Kidney (tissue), 13 donors: ENCODE measurements at regions not wholly inside any gene's neighbourhood (a gene's known extent, or its start where the extent isn't known, plus 50 kb on each side); places are given as distances from the start of the nearest gene placed in this dataset.
A peak's percentile ranks its signal among the peaks of the same experiment; 100 is the strongest.

ENCODE experiments used
- DNase-seq, 5 donors: peaks; one replicate each; pipeline ENCODE4 v3.0.0-alpha.2; 2013 to 2020
- FAIRE-seq: peaks from 2 replicates; lab custom pipeline; 2012; peaks lifted over from hg19 to GRCh38; lab: Jason Lieb, UNC
- H3K27ac ChIP-seq, 2 donors: one replicate each; pipeline ENCODE4 v1.7.0; 2013; ENCODE audit warnings: low read depth in 2 of 2, low read length in 2 of 2, inconsistent platforms in 1 of 2
- H3K27me3 ChIP-seq: one replicate; pipeline ENCODE4 v1.7.1; 2013; ENCODE audit warnings: low read length, inconsistent platforms; ENCODE audit not compliant: control insufficient read depth, insufficient read depth
- H3K36me3 ChIP-seq, 3 donors: one replicate each; pipeline versions ENCODE4 v1.7.0 to v1.7.1; 2013; ENCODE audit warnings: low read length in 3 of 3, control low read depth in 1 of 3, inconsistent platforms in 1 of 3; ENCODE audit not compliant: insufficient read depth in 3 of 3, control insufficient read depth in 2 of 3
- H3K4me1 ChIP-seq, 3 donors: one replicate each; pipeline versions ENCODE4 v1.7.0 to v1.7.1; 2013; ENCODE audit warnings: low read length in 3 of 3, inconsistent platforms in 1 of 3, low read depth in 1 of 3; ENCODE audit not compliant: control insufficient read depth in 2 of 3, insufficient read depth in 2 of 3
- H3K4me3 ChIP-seq, 3 donors: one replicate each; pipeline versions ENCODE4 v1.7.0 to v1.8.1; 2013; ENCODE audit warnings: low read length in 3 of 3, control low read depth in 1 of 3, inconsistent platforms in 1 of 3
- H3K9ac ChIP-seq, 3 donors: one replicate each; pipeline versions ENCODE4 v1.7.0 to v1.7.1; 2013; ENCODE audit warnings: low read length in 3 of 3, control low read depth in 1 of 3, inconsistent platforms in 1 of 3
- H3K9me3 ChIP-seq, 3 donors: one replicate each; pipeline versions ENCODE4 v1.7.0 to v1.7.1; 2013; ENCODE audit warnings: low read length in 3 of 3, control low read depth in 1 of 3, inconsistent platforms in 1 of 3; ENCODE audit not compliant: control insufficient read depth in 2 of 3, insufficient read depth in 1 of 3
- CTCF ChIP-seq: IDR thresholded peaks from 3 replicates; pipeline ENCODE4 v1.5.1; 2012; ENCODE audit warnings: mild to moderate bottlenecking, moderate library complexity, borderline replicate concordance; ENCODE audit not compliant: insufficient read depth; ENCODE audit errors: extremely low read depth
- intact Hi-C: fragments of 100-400 bp; cut with DNase I; formaldehyde crosslinking; loops from one replicate; pipeline ENCODE4 v1.11.1; 2022
- donor health status: control.
- donor health status: control.
- donor health status: control.
- donor health status: control.
- donor health status: control.
- donor health status: DM: yes; HTN: yes; CAD: no.
- donor health status: Normal renal cell carcinoma (clear cell type).

DNA sequence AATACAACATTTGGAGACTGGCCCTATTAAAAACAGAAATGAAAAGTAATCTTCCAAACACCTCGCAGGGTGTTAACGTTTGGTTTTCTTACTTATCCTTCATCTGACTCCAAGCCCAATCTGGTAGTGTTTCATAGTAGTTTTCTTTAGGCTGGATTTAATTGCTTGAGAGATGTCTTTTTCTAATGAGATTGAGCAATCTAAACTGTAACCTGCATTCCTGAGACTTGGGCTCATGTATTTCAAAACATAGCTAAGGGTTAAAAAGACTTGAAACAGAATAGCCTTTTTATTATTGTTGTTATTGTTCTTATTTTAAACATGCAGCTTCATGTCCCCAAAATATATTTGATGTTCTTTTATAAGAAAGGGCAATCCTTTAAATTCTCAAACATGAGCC lies 278.9 kb downstream of the TGFB2 start:
- no peak for TF ChIP-seq CTCF
- intact Hi-C loops, result no loop called here
- Histone ChIP-seq H3K9ac (no peak overlapping the region), H3K4me3 (no peak overlapping the region), H3K4me1 (no peaks in the 10 kb centered on the region), H3K9me3 (no peaks in the 10 kb centered on the region), H3K27ac (no peak overlapping the region), H3K27me3 (no peaks in the 10 kb centered on the region), H3K36me3 (no peaks in the 10 kb centered on the region)
- FAIRE-seq, result no peak
- no peak for DNase-seq

- Histone ChIP-seq H3K9ac (no peak overlapping the region), H3K4me3 (no peak overlapping the region), H3K27ac (no peak overlapping the region), H3K36me3 (no peaks in the 10 kb centered on the region), H3K27me3 (no peaks in the 10 kb centered on the region), H3K4me1 (no peaks in the 10 kb centered on the region), H3K9me3 (no peaks in the 10 kb centered on the region)
- DNase-seq (no peak), FAIRE-seq (no peak)
- TF ChIP-seq CTCF, result no peak
- intact Hi-C loops, result no loop called here
These were observed 280.3 kb downstream of the TGFB2 start for GRCh38 chr1:218625393-218625792.

DNA sequence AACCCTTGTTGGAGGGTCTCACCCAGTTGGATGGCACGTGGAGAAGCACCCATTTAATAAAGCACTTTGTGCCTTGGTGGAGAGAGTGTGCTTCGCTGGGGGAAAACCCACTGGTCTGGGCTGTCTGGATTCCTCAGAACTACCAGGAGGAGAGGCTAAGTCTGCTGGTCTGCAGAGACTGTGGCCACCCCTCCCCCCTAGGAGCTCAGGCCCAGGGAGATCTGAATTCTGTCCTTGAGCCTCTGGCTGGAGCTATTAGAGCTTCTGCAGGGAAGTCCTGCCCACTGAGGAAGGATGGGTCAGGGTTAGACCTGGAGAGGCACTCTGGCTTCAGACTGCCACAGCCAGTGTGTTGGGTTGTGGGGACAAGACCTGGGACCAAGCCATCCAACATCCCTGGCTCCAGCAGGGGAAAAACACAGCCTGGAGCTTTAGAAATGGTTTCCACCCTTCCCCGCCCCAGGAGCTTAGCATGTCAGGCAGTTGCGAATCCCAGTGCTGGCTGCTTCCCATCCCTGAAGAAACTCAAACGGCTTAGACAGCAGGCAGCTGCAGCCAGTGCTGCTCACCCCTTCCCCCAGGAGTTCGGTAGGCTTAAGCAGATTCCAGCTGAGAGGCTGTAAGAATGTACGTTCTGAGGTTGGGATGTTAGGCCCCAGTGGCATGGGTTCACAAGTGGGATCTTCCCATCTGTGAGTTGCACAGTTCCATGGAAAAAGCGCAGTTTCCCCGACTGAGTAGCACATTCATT lies 288.3 kb downstream of the TGFB2 start:
- DNase-seq, result peak in 2 of 5 donors; percentile 10 to 53

More for the DNA sequence above, 288.3 kb downstream of the TGFB2 start:
- H3K9ac ChIP-seq, result no peak overlapping the region
- no peaks in the 10 kb centered on the region for H3K36me3 ChIP-seq
- H3K4me3 ChIP-seq, result no peak overlapping the region
- intact Hi-C loops, result no loop called here
- FAIRE-seq, result no peak
- H3K27me3 ChIP-seq, result no peaks in the 10 kb centered on the region
- no peak overlapping the region for H3K27ac ChIP-seq
- peaks cover 0 to 3% (median 0%) of the 10 kb centered on the region in 3 donors for H3K9me3 ChIP-seq
- H3K4me1 ChIP-seq, result no peaks in the 10 kb centered on the region
- TF ChIP-seq CTCF, result no peak
